Loucy (cell line): ENCODE measurements at regions not wholly inside any gene's neighbourhood (a gene's known extent, or its start where the extent isn't known, plus 50 kb on each side); places are given as distances from the start of the nearest gene placed in this dataset.
"Not testable (repeated sequence)": the region's sequence is repeated elsewhere in the genome, so short reads cannot be mapped to it uniquely, and the experiment has no call there.

ENCODE experiments used
- H2AFZ ChIP-seq: fragments of 200-600 bp; sonication (generic); 2 replicates; pipeline ENCODE4 v1.6.0; 2016; ENCODE audit warnings: antibody characterized with exemption, mild to moderate bottlenecking, low read length, moderate library complexity
- H3F3A ChIP-seq: fragments of 200-600 bp; 2 replicates; pipeline ENCODE4 v1.6.0; 2016; ENCODE audit warnings: antibody characterized with exemption, low read depth, mild to moderate bottlenecking
- H3K27me3 ChIP-seq: fragments of 200-600 bp; sonication (generic); 2 replicates; pipeline ENCODE4 v1.6.1; 2014; ENCODE audit warnings: low read length, mild to moderate bottlenecking; ENCODE audit not compliant: insufficient read depth, poor library complexity, severe bottlenecking
- H3K36me3 ChIP-seq: fragments of 200-600 bp; sonication (generic); 2 replicates; pipeline ENCODE4 v1.6.1; 2016; ENCODE audit warnings: low read length; ENCODE audit not compliant: insufficient read depth
- H3K4me1 ChIP-seq: fragments of 200-600 bp; sonication (generic); 2 replicates; pipeline ENCODE4 v1.5.1; 2014; ENCODE audit warnings: low read length, mild to moderate bottlenecking; ENCODE audit not compliant: insufficient read depth, poor library complexity, severe bottlenecking
- H3K4me2 ChIP-seq: fragments of 200-600 bp; sonication (generic); 2 replicates; pipeline ENCODE4 v1.6.0; 2014; ENCODE audit warnings: antibody characterized with exemption, low read length, low read depth, mild to moderate bottlenecking; ENCODE audit not compliant: poor library complexity, severe bottlenecking
- H3K4me3 ChIP-seq: fragments of 200-600 bp; sonication (generic); 2 replicates; pipeline ENCODE4 v1.5.1; 2014; ENCODE audit warnings: low read length, mild to moderate bottlenecking, mixed read lengths; ENCODE audit not compliant: poor library complexity, severe bottlenecking
- H3K79me2 ChIP-seq: fragments of 200-600 bp; sonication (generic); 2 replicates; pipeline ENCODE4 v1.6.1; 2014; ENCODE audit warnings: low read length; ENCODE audit not compliant: insufficient read depth
- H3K9ac ChIP-seq: fragments of 200-600 bp; sonication (generic); 2 replicates; pipeline ENCODE4 v1.6.0; 2014; ENCODE audit warnings: mild to moderate bottlenecking, low read depth, low read length, moderate library complexity; ENCODE audit not compliant: poor library complexity, severe bottlenecking
- H3K9me2 ChIP-seq: fragments of 200-600 bp; sonication (generic); replicated peaks from 2 replicates; pipeline ENCODE4 v1.6.1; 2016; ENCODE audit warnings: low read depth, low read length, mixed read lengths
- H3K9me3 ChIP-seq: fragments of 200-600 bp; sonication (generic); 2 replicates; pipeline ENCODE4 v1.6.1; 2014; ENCODE audit warnings: mild to moderate bottlenecking, antibody characterized with exemption, low read length, low read depth; ENCODE audit not compliant: insufficient read depth
- H4K20me1 ChIP-seq: fragments of 200-600 bp; sonication (generic); 2 replicates; pipeline ENCODE4 v1.6.0; 2014; ENCODE audit warnings: antibody characterized with exemption, low read length, mild to moderate bottlenecking; ENCODE audit not compliant: insufficient read depth, poor library complexity, severe bottlenecking
- CTCF ChIP-seq: fragments of 200-600 bp; sonication (generic); conservative IDR thresholded peaks from 2 replicates; pipeline ENCODE4 v1.5.1; 2014; ENCODE audit warnings: mild to moderate bottlenecking, antibody characterized with exemption, low read length
- EZH2phosphoT487 ChIP-seq: fragments of 200-600 bp; IDR thresholded peaks from 2 replicates; pipeline ENCODE4 v1.6.1; 2018; ENCODE audit warnings: antibody characterized with exemption, mild to moderate bottlenecking, moderate library complexity, borderline replicate concordance

DNA sequence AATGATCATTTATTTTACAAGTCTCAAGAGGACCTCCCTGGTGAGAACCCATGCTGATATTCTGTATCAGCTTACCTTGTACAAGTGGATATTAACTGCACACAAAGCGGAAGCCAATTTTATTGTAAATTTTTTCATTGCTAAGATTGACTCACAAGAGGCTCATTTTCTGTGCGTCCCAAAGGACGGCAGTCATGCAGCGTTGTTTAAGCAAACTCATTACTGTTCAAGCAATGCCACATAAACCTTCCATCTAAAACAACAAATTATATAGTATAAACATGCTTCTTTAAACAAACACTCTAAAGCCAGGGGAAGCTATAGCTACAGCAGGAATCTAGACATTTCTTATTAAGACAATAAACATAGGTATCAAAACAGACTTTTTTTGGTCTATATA lies 575.3 kb downstream of the FRK start:
- Histone ChIP-seq H2AFZ (no peak overlapping the region), H3K79me2 (no peaks in the 10 kb centered on the region), H3K27me3 (no peaks in the 10 kb centered on the region), H3F3A (no peaks in the 10 kb centered on the region), H3K9ac (no peak overlapping the region), H3K9me3 (no peaks in the 10 kb centered on the region; the same call in 1 of the 2 replicates), H3K9me2 (no peaks in the 10 kb centered on the region), H4K20me1 (no peaks in the 10 kb centered on the region), H3K4me1 (no peaks in the 10 kb centered on the region), H3K4me2 (no peak overlapping the region), H3K4me3 (no peak overlapping the region), H3K36me3 (no peaks in the 10 kb centered on the region)
- no peak for TF ChIP-seq EZH2phosphoT487
- TF ChIP-seq CTCF: no peak

- H2AFZ ChIP-seq, H3K27me3 ChIP-seq, H3K4me2 ChIP-seq, H3F3A ChIP-seq, H3K4me3 ChIP-seq, H4K20me1 ChIP-seq, H3K9ac ChIP-seq, H3K79me2 ChIP-seq, H3K36me3 ChIP-seq, H3K9me2 ChIP-seq, H3K4me1 ChIP-seq, H3K9me3 ChIP-seq: not testable (repeated sequence)
Measured at GRCh38 chr6:115480543-115480942, 580.1 kb downstream of the FRK start.

GRCh38 chr6:115474443-115475041 lies 586.1 kb downstream of the FRK start:
- Histone ChIP-seq H3F3A (no peaks in the 10 kb centered on the region), H3K9me3 (no peaks in the 10 kb centered on the region), H3K9ac (no peak overlapping the region), H3K36me3 (no peaks in the 10 kb centered on the region), H3K4me3 (no peak overlapping the region), H2AFZ (no peak overlapping the region), H3K4me2 (no peak overlapping the region), H3K79me2 (no peaks in the 10 kb centered on the region), H3K9me2 (no peaks in the 10 kb centered on the region), H4K20me1 (no peaks in the 10 kb centered on the region), H3K4me1 (no peaks in the 10 kb centered on the region), H3K27me3 (no peaks in the 10 kb centered on the region)
- TF ChIP-seq EZH2phosphoT487: no peak
- TF ChIP-seq CTCF: no peak

- Histone ChIP-seq H3K9ac (no peak overlapping the region), H3K4me2 (no peak overlapping the region), H3K36me3 (no peaks in the 10 kb centered on the region), H3K9me2 (no peaks in the 10 kb centered on the region), H4K20me1 (no peaks in the 10 kb centered on the region), H3F3A (no peaks in the 10 kb centered on the region), H3K27me3 (no peaks in the 10 kb centered on the region), H3K4me3 (no peak overlapping the region), H2AFZ (no peak overlapping the region), H3K4me1 (no peaks in the 10 kb centered on the region), H3K79me2 (no peaks in the 10 kb centered on the region), H3K9me3 (no peaks in the 10 kb centered on the region)
- TF ChIP-seq EZH2phosphoT487: no peak
- TF ChIP-seq CTCF: no peak
Measured at GRCh38 chr6:115468272-115469005, 592.3 kb downstream of the FRK start.
